ENCODE measurements at regions not wholly inside any gene's neighbourhood (a gene's known extent, or its start where the extent isn't known, plus 50 kb on each side); places are given as distances from the start of the nearest gene placed in this dataset.

GRCh38 chr10:62996925-62997324 lies 136.2 kb upstream of the NRBF2 start:
- TF ChIP-seq EZH2 (IDR thresholded peaks at IDR 0.05) = no peak
- TF ChIP-seq POLR2AphosphoS5 (IDR thresholded peaks at IDR 0.05; ENCODE audit: borderline replicate concordance, low read depth, low read length) = no peak
- no peak for TF ChIP-seq FOXP2 (optimal IDR thresholded peaks at IDR 0.05; ENCODE audit: control extremely low read depth, extremely low read length, insufficient read depth)

Data from SK-N-MC (cell line).